OCI-LY1 (cell line): ENCODE measurements at regions not wholly inside any gene's neighbourhood (a gene's known extent, or its start where the extent isn't known, plus 50 kb on each side); places are given as distances from the start of the nearest gene placed in this dataset.

ENCODE experiments used
- H2AFZ ChIP-seq: fragments of 200-600 bp; sonication (generic), shearing (Covaris generic); 2 replicates; pipeline ENCODE4 v1.6.0; 2014; ENCODE audit warnings: antibody characterized with exemption, mild to moderate bottlenecking, low read length
- H3F3A ChIP-seq: fragments of 200-600 bp; sonication (generic), shearing (Covaris generic); 2 replicates; pipeline ENCODE4 v1.6.0; 2014; ENCODE audit warnings: mild to moderate bottlenecking, antibody characterized with exemption, low read length, moderate library complexity; ENCODE audit not compliant: insufficient read depth
- H3K27ac ChIP-seq: fragments of 200-600 bp; sonication (generic); 2 replicates; pipeline ENCODE4 v1.5.1; 2014; ENCODE audit warnings: low read length, mixed run types, mild to moderate bottlenecking, low read depth; ENCODE audit not compliant: poor library complexity, severe bottlenecking
- H3K27me3 ChIP-seq: fragments of 200-600 bp; sonication (generic); 2 replicates; pipeline ENCODE4 v1.6.0; 2014; ENCODE audit warnings: antibody characterized with exemption, mild to moderate bottlenecking, low read length, moderate library complexity; ENCODE audit not compliant: insufficient read depth
- H3K36me3 ChIP-seq: fragments of 200-600 bp; sonication (generic); 2 replicates; pipeline ENCODE4 v1.6.1; 2014; ENCODE audit warnings: mild to moderate bottlenecking, antibody characterized with exemption, low read length, moderate library complexity, mixed read lengths; ENCODE audit not compliant: insufficient read depth
- H3K4me1 ChIP-seq: fragments of 200-600 bp; sonication (generic); 2 replicates; pipeline ENCODE4 v1.5.1; 2014; ENCODE audit warnings: mild to moderate bottlenecking, low read length, moderate library complexity; ENCODE audit not compliant: insufficient read depth, severe bottlenecking
- H3K4me2 ChIP-seq: fragments of 200-600 bp; sonication (generic), shearing (Covaris generic); 2 replicates; pipeline ENCODE4 v1.6.1; 2014; ENCODE audit warnings: low read length
- H3K4me3 ChIP-seq: fragments of 200-600 bp; sonication (generic); 2 replicates; pipeline ENCODE4 v1.5.1; 2014; ENCODE audit warnings: low read length, low read depth, mild to moderate bottlenecking, mixed read lengths; ENCODE audit not compliant: poor library complexity, severe bottlenecking
- H3K79me2 ChIP-seq: fragments of 200-600 bp; shearing (Covaris generic); 2 replicates; pipeline ENCODE4 v1.6.1; 2016; ENCODE audit warnings: mixed run types, low read length, mixed read lengths; ENCODE audit not compliant: insufficient read depth
- H3K9ac ChIP-seq: fragments of 200-600 bp; sonication (generic), shearing (Covaris generic); 2 replicates; pipeline ENCODE4 v1.6.1; 2014; ENCODE audit warnings: mild to moderate bottlenecking, low read length, mixed read lengths
- H3K9me2 ChIP-seq: fragments of 200-600 bp; sonication (generic), shearing (Covaris generic); 2 replicates; pipeline ENCODE4 v1.6.1; 2014; ENCODE audit warnings: low read depth, mild to moderate bottlenecking, low read length, mixed read lengths
- H3K9me3 ChIP-seq: fragments of 200-600 bp; shearing (Covaris generic); 2 replicates; pipeline ENCODE4 v1.6.1; 2014; ENCODE audit warnings: low read length, mixed read lengths
- H4K20me1 ChIP-seq: fragments of 200-600 bp; sonication (generic), shearing (Covaris generic); 2 replicates; pipeline ENCODE4 v1.6.0; 2016; ENCODE audit warnings: mild to moderate bottlenecking, low read length; ENCODE audit not compliant: insufficient read depth
- CTCF ChIP-seq: fragments of 200-600 bp; sonication (generic), shearing (Covaris generic); IDR thresholded peaks from 2 replicates; pipeline ENCODE4 v1.5.1; 2017; ENCODE audit warnings: mild to moderate bottlenecking, antibody characterized with exemption, low read length, moderate library complexity, mixed read lengths
- EZH2 ChIP-seq: fragments of 200-600 bp; sonication (generic), shearing (Covaris generic); IDR thresholded peaks from 2 replicates; pipeline ENCODE4 v1.8.0; 2017; ENCODE audit warnings: borderline replicate concordance, mixed run types, mild to moderate bottlenecking, antibody characterized with exemption, low read length, moderate library complexity, mixed read lengths

GRCh38 chr2:14255135-14255820 is 377.2 kb upstream of the LRATD1 start:
- Histone ChIP-seq H3K4me2 (no peak overlapping the region), H3K27ac (no peak overlapping the region), H4K20me1 (no peaks in the 10 kb centered on the region), H3K27me3 (no peaks in the 10 kb centered on the region), H3F3A (no peaks in the 10 kb centered on the region), H2AFZ (no peak overlapping the region), H3K9me3 (no peaks in the 10 kb centered on the region), H3K9me2 (no peaks in the 10 kb centered on the region), H3K4me3 (no peak overlapping the region), H3K36me3 (no peaks in the 10 kb centered on the region), H3K79me2 (no peaks in the 10 kb centered on the region), H3K4me1 (no peaks in the 10 kb centered on the region), H3K9ac (no peak overlapping the region)
- no peak for TF ChIP-seq EZH2

GRCh38 chr2:14256890-14257289 is 375.6 kb upstream of the LRATD1 start:
- no peaks in the 10 kb centered on the region for H3K79me2 ChIP-seq
- H2AFZ ChIP-seq: no peak overlapping the region
- no peaks in the 10 kb centered on the region for H3K9me2 ChIP-seq
- no peaks in the 10 kb centered on the region for H3K36me3 ChIP-seq
- no peaks in the 10 kb centered on the region for H3K9me3 ChIP-seq
- no peak for TF ChIP-seq EZH2
- no peak for TF ChIP-seq CTCF
- no peak overlapping the region for H3K27ac ChIP-seq
- H4K20me1 ChIP-seq: no peaks in the 10 kb centered on the region
- H3K4me3 ChIP-seq: no peak overlapping the region
- H3F3A ChIP-seq: no peaks in the 10 kb centered on the region
- H3K4me1 ChIP-seq: no peaks in the 10 kb centered on the region
- no peak overlapping the region for H3K4me2 ChIP-seq
- no peak overlapping the region for H3K9ac ChIP-seq
- no peaks in the 10 kb centered on the region for H3K27me3 ChIP-seq

GRCh38 chr2:14257801-14258507 is 374.6 kb upstream of the LRATD1 start:
- Histone ChIP-seq H3K27ac (no peak overlapping the region), H3K4me2 (no peak overlapping the region), H3K4me3 (no peak overlapping the region), H4K20me1 (no peaks in the 10 kb centered on the region), H3K4me1 (no peaks in the 10 kb centered on the region), H3F3A (no peaks in the 10 kb centered on the region), H2AFZ (no peak overlapping the region), H3K79me2 (no peaks in the 10 kb centered on the region), H3K36me3 (no peaks in the 10 kb centered on the region), H3K9me2 (no peaks in the 10 kb centered on the region), H3K9me3 (no peaks in the 10 kb centered on the region), H3K27me3 (no peaks in the 10 kb centered on the region), H3K9ac (no peak overlapping the region)
- TF ChIP-seq EZH2: no peak
- TF ChIP-seq CTCF: no peak

GRCh38 chr2:14261771-14262170 is 370.7 kb upstream of the LRATD1 start:
- H3K9me3 ChIP-seq: no peaks in the 10 kb centered on the region
- H3K27ac ChIP-seq: no peak overlapping the region
- no peaks in the 10 kb centered on the region for H3K4me1 ChIP-seq
- H3K79me2 ChIP-seq: no peaks in the 10 kb centered on the region
- H3K4me3 ChIP-seq: no peak overlapping the region
- H3F3A ChIP-seq: no peaks in the 10 kb centered on the region
- no peaks in the 10 kb centered on the region for H3K27me3 ChIP-seq
- H3K9me2 ChIP-seq: no peaks in the 10 kb centered on the region
- no peak overlapping the region for H3K4me2 ChIP-seq
- H3K9ac ChIP-seq: no peak overlapping the region
- TF ChIP-seq EZH2 (no peak), CTCF (no peak)
- H4K20me1 ChIP-seq: no peaks in the 10 kb centered on the region
- no peak overlapping the region for H2AFZ ChIP-seq
- H3K36me3 ChIP-seq: no peaks in the 10 kb centered on the region
